GM12865 (cell line): ENCODE measurements at regions not wholly inside any gene's neighbourhood (a gene's known extent, or its start where the extent isn't known, plus 50 kb on each side); places are given as distances from the start of the nearest gene placed in this dataset.

Experiments used
- DNase-seq: peaks from one replicate; pipeline ENCODE4 v3.0.0; 2010; ENCODE audit warnings: low read depth
- H3K4me3 ChIP-seq: 2 replicates; pipeline ENCODE4 v1.5.1; 2011; ENCODE audit warnings: mild to moderate bottlenecking, low read depth, low read length, control low read depth
- TF ChIP-seq, protein P1 (sequence below): IDR thresholded peaks from 2 replicates; pipeline ENCODE4 v1.5.1; 2011; ENCODE audit warnings: low read length, control low read depth, low read depth, inconsistent platforms; ENCODE audit not compliant: insufficient read depth; ENCODE audit errors: missing control alignments

DNA sequence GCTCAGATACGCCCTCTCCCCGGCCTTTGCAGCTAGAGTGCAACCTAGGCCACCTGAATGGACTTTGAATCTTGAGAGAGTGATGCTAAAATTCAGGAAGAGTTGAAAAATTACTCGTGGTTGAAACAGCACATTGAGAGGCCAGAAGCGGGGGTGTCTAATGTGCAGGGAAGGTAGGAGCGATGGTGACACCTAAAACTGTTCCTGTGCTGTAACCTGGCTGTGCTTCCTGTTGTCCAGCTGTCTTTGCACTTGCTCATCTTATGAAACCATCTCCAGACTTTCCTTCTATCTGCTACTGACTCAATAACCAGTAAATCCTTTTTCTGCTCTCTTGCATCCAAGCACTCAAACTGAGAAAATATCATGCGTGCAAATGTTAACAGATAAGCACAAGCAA lies 106.4 kb upstream of the RPS6KA3 start:
- TF ChIP-seq, protein P1, sequence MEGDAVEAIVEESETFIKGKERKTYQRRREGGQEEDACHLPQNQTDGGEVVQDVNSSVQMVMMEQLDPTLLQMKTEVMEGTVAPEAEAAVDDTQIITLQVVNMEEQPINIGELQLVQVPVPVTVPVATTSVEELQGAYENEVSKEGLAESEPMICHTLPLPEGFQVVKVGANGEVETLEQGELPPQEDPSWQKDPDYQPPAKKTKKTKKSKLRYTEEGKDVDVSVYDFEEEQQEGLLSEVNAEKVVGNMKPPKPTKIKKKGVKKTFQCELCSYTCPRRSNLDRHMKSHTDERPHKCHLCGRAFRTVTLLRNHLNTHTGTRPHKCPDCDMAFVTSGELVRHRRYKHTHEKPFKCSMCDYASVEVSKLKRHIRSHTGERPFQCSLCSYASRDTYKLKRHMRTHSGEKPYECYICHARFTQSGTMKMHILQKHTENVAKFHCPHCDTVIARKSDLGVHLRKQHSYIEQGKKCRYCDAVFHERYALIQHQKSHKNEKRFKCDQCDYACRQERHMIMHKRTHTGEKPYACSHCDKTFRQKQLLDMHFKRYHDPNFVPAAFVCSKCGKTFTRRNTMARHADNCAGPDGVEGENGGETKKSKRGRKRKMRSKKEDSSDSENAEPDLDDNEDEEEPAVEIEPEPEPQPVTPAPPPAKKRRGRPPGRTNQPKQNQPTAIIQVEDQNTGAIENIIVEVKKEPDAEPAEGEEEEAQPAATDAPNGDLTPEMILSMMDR: no peak
- DNase-seq: no peak
- H3K4me3 ChIP-seq: no peak overlapping the region

DNA sequence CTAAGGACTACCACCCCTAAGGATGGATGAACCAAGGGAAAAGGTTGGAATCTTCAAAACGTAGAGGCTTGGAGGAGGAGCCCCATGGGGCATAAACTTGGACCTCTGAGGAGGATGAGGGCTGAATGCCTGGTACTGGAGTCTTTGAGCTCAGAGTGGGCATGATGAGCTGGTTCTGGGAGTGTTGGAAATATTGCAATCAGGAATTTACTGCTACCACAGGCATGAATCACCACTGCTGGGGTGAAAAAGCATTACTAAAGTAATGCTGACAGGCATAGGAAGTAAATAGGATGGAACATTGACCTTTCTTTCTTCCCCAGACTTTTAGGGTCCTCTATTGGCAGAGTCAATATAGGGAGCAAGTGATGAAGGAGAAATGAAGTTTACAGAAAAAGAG lies 105.8 kb upstream of the RPS6KA3 start:
- TF ChIP-seq, protein P1: no peak
- no peak for DNase-seq

DNA sequence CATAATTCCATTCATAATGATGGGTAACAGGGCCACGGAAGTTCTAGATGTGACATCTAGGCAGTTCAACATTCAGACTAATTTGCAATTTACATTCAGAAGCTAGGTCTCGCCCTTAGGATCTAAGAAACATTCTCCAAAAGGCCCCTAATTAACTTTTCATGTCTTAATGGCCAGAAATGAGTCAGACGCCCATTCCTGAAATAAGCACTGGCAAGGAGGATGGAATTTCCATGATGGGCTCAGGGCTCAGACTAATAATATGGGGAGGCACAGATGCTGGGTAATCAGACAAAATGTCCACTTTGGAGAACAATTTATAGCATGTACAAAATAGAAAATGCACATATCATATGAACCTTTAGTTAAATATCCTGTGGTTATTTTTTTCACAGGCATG lies 102.8 kb upstream of the RPS6KA3 start:
- TF ChIP-seq, protein P1: no peak
- DNase-seq: no peak

More for the DNA sequence above, 105.8 kb upstream of the RPS6KA3 start:
- H3K4me3 ChIP-seq: no peak overlapping the region

DNA sequence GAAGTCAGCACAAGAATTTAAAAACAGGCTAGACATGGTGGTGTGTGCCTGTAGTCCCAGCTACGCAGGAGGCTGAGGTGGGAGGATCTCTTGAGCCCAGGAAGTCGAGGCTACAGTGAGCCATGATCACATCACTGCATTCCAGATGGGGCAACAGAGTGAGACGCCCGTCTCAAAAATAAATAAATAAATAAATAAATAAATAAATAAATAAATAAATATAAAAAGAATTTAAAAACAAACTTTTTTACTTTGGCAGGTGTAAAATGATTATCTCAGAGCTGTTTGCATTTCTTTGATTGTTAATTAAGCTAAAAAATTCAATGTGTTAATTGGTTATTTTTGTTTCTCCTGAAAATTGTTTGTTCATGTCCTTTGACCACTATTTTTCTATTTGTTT lies 97.5 kb upstream of the RPS6KA3 start:
- no peak for DNase-seq
- no peak overlapping the region for H3K4me3 ChIP-seq
- TF ChIP-seq, protein P1: no peak

More for the DNA sequence above, 102.8 kb upstream of the RPS6KA3 start:
- H3K4me3 ChIP-seq: no peak overlapping the region

DNA sequence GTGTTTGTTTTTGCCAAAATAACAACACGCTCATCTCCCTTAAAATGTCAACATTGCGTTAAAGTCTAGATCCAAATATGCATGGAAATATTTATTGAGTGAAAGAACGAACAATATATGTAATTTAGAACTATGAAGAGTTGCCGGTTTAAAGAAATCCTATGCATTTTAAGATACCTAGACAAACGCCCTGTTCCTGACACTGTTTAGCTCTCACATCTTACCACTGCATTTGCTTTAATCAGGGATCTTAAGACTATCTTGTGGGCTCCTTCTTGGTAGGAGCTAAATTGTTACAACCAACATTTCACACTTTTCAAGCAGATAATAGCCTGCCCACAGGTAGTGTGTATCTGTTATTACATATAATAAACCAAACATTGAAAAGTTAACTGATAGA lies 96.6 kb upstream of the RPS6KA3 start:
- no peak for DNase-seq
- H3K4me3 ChIP-seq: no peak overlapping the region
- TF ChIP-seq, protein P1: no peak

DNA sequence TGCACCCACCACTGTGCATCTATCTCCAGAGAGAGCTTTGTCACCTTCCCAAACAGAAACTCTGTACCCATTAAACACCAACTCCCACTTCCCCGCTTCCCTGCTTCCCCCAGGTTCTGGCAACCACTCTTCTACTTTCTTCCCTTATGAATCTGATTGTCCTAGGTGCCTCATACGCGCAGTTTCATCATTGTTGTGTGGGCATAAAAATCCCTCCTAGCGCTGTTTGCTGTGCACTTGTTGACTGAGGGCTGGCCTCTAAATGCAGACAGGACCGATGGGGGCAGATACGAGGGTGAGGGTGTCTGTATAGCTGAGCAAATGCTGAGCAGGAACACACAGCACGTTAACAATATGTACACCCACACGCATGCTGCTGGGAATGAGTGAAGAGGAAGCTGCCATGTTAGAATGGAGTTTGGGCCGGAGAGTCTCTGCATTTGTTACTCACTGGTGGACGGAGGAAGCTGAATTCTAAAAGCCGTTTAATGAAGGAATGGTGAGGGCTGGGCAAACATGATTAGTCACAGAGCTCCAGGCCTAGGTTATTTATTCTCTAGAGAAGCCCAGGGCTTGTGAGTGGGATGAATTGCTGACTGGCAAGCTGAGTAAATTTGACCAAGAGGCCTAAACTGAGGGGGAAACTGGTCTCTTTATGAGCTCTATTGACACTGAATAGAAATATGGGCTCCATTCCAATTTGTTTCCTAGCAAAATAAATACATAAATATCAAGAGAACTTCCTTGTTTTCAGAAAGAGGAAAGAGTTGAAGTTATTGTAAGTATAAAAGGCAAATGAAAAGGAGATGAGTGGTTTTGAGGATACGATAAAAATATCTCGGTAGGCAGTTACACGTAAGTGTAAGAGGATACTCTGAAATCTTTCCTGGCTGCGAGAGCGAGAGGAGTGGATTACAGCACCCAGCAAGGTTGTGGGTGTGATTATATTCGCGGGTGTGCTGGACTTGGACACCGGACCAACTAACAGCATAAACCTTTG lies 95.9 kb upstream of the RPS6KA3 start:
- DNase-seq: no peak
- TF ChIP-seq, protein P1: no peak
- no peak overlapping the region for H3K4me3 ChIP-seq
